HG03159 (cell line): ENCODE measurements at regions not wholly inside any gene's neighbourhood (a gene's known extent, or its start where the extent isn't known, plus 50 kb on each side); places are given as distances from the start of the nearest gene placed in this dataset.

Experiments used
- ATAC-seq: cut with Tn5 transposase; IDR thresholded peaks from one replicate; pipeline ENCODE4 v1.9.1; 2021; ENCODE audit warnings: mild to moderate bottlenecking, moderate library complexity; ENCODE audit not compliant: unreplicated experiment

- ATAC-seq, result no peak
Measured at GRCh38 chr4:54493862-54494261, 163.9 kb upstream of the KIT start.

- no peak for ATAC-seq
Measured at GRCh38 chr4:54495091-54495490, 162.7 kb upstream of the KIT start.

DNA sequence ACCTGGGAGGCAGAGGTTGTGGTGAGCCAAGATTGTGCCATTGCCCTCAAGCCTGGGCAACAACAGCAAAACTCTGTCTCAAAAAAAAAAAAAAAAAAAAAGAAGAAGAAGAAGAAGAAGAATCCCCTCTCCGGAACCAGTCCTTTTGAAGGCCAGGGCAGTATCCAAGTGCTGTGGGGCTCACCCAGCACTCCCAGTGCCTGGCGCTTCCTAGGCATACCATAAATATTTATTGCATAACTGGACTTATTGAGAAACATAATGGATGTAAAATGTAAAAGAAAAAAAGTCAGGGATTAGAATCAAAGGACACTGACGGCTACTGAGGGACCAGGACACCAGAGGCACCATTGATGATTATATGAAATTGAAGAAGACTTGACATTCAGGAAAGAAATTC is 162.1 kb upstream of the KIT start:
- ATAC-seq, result no peak

GRCh38 chr4:54496412-54496811 is 161.3 kb upstream of the KIT start:
- ATAC-seq, result no peak

DNA sequence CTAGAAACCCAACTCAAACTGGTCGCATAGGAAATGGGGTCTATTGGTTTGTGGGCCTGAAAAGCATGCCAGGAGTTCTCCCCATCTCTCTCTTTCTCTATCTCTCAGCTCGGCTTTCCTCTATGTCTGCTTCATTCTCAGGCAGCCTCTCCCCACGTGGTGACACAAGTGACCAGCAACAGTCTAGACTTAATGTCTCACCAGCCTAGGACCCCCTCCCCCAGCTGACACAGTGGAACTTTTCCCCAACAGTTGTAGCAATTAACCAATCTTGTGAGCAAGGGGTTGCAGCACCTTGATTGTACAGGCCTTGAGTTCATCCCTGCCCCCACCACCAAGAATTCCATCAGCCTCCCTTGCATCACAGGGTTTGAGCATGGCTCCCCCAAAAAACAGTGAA is 159.8 kb upstream of the KIT start:
- ATAC-seq, result no peak

GRCh38 chr4:54498661-54499111 is 159.1 kb upstream of the KIT start:
- no peak for ATAC-seq

- ATAC-seq, result no peak
Measured at GRCh38 chr4:54499308-54500074, 158.3 kb upstream of the KIT start.

DNA sequence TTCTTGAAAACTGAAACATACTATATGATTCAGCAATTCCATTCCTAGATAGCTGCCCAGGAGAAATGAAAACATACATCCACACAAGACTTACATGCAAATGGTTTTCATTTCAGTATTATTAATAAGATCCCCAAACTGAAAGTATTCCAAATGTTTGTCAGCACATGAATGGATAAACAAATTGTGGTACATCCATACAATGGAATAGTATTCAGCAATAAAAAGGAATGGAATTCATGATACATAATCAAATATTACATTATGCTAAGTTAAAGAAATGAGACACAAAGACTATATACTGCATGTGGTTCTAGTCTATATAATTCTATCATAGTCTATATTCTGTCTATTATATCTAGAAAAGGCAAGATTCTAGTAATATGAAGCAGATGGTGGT is 152.4 kb upstream of the KIT start:
- ATAC-seq, result no peak

DNA sequence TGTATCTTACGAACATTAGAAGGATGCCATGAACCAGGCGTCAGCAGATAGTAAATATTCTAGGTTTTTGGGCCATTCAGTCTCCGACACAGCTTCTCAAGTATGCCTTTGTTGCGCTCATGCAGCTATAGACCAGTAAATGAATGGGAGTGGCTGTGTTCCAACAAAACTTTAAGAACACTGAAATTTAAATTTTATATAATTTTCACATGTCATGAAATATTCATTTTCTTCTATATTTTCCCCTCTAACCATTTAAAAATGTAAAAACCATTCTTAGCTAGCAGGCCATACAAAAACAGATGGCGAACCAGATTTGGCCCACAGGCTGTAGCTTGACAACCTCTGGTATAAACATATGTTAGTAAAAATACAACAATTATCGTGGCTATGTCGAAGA is 151.8 kb upstream of the KIT start:
- no peak for ATAC-seq

GRCh38 chr4:54509057-54509456 is 148.7 kb upstream of the KIT start:
- ATAC-seq, result no peak

DNA sequence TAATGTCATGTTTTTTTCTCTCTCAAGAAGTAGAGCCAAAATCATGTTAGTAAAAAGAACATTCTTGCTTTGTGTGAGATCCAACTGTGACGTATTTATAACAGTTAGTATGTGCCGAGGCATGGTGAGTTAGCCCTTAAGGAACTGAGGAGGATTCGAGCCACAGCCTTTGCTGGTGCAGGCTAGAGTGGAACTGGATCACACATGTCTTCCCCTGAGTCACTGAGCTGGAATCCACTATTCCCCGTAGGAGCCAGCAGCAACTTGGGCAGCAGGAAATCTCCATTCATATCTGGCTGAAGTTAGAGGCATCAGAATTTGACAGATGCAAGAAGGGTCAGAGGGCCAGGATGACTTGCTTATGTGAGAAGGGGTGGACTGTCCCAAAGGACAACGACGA is 144.6 kb upstream of the KIT start:
- no peak for ATAC-seq

GRCh38 chr4:54513741-54514140 is 144.0 kb upstream of the KIT start:
- no peak for ATAC-seq

DNA sequence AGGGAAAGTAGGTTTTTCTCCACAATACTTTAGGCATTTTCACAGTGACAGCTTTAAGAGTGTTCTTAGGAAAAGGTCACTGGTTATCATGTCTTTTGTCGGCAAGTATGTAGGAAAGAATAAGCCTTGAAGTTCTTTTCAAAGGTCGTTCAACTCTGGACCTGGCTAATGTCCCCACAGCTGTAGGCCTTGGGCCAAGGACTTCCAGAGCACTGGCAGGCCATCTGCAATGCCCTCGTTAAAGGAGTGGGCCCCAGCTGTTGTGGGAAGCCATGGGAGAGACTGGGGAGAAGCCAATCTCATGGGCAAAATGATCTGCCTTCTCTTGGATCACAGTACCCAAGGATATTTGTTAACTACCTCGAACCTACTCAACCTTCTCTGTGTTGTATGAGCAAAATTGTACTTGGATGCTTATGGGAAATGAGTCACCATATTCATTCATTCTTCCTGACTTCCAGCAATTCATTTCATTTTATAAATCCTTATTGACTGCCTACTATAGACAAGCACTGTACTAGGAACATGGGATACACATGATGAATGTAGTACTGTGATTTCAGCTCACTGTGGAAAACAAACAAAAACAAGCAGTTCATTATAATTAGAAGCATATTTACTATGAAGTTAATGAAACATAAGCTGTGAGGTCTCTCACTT is 141.1 kb upstream of the KIT start:
- no peak for ATAC-seq

- ATAC-seq, result no peak
Measured at GRCh38 chr4:54517781-54518444, 139.8 kb upstream of the KIT start.

GRCh38 chr4:54525602-54526001 is 132.2 kb upstream of the KIT start:
- no peak for ATAC-seq

DNA sequence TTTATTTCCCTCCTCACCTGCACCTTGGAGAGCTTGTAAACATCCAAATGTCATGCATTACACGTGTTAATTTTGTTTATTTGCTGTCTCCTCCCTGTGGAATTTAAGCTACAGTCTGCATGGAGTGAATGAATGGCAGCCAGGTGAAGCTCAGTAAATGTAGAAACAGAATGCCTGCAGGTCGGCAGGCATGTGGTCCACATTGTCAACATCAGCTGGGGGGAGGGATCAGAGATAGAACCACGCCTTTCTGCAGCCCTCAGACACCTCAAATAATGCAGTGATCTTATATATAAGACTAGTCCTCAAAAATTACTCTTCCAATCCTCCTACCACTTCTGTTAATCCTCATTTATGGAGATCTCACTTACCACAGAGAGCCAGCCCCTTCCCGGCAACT is 131.2 kb upstream of the KIT start:
- ATAC-seq, result no peak

GRCh38 chr4:54527532-54527931 is 130.2 kb upstream of the KIT start:
- no peak for ATAC-seq

GRCh38 chr4:54539500-54540029 is 118.2 kb upstream of the KIT start:
- peak; percentile 48 for ATAC-seq

GRCh38 chr4:54540931-54541330 is 116.8 kb upstream of the KIT start:
- ATAC-seq, result no peak

GRCh38 chr4:54541426-54542118 is 116.2 kb upstream of the KIT start:
- no peak for ATAC-seq

DNA sequence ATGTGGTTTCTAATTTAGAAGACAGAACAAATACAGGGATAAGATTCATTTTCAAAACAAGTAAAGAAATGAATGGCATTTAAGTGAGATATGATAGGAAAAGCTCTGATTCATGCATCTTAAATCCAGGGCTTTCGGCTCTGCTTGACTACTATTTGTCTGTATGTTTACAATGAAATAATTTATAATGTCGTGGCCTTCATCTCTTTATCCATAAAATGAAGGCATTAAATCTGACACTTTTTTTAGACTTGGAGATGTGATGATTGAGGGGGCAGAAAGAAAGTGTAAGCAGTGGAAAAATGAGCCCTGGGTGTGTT is 115.7 kb upstream of the KIT start:
- ATAC-seq, result no peak
